ENCODE measurements at regions not wholly inside any gene's neighbourhood (a gene's known extent, or its start where the extent isn't known, plus 50 kb on each side); places are given as distances from the start of the nearest gene placed in this dataset.

DNA sequence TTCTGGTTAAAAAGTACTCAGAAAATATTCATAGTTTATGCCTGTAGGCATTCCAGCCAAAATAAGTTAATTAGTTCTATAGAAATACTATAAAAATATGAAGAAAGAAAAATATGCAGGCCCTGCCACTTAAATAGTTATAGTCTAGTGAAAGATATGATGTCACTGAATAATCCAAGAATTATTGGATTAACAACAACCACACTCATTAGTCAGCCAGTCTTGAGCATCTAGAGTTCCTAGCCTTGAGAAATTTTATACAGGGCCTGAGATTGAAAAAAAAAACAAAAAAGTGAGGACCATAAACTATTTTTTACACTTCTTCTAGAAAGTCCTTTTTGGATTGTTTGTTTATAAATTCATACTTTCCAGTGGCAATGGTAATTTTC lies 823.0 kb downstream of the FAT4 start:
- FAIRE-seq (no peak), ATAC-seq (no peak), DNase-seq (ENCODE audit: low spot score) (no peak)
- Histone ChIP-seq H3K4me2 (ENCODE audit: low read depth, low read length) (no peak overlapping the region), H3K9ac (ENCODE audit: insufficient read depth, low read depth, low read length) (no peak overlapping the region), H3K79me2 (ENCODE audit: insufficient read depth, low read length) (no peaks in the 10 kb centered on the region), H3K36me3 (replicated peaks in 1 of 2; ENCODE audit: control insufficient read depth in 1 of 2, insufficient read depth in 2 of 2, low read length in 2 of 2) (no peaks in the 10 kb centered on the region), H2AFZ (ENCODE audit: low read length) (no peak overlapping the region), H4K20me1 (ENCODE audit: insufficient read depth, low read length) (no peaks in the 10 kb centered on the region), H3K4me3 (replicated peaks in 1 of 3; ENCODE audit: insufficient read depth in 1 of 3, low read depth in 2 of 3, low read length in 3 of 3) (no peak overlapping the region), H3K4me1 (ENCODE audit: insufficient read depth, low read length) (no peaks in the 10 kb centered on the region), H3K27ac (ENCODE audit: extremely low read length, insufficient read depth, low read length) (no peak overlapping the region), H3K9me3 (ENCODE audit: low read length) (no peaks in the 10 kb centered on the region), H3K27me3 (ENCODE audit: control insufficient read depth in 1 of 2, insufficient read depth in 2 of 2, low read length in 2 of 2) (no peaks in the 10 kb centered on the region)
- BruUV-seq (replicated peaks) = no TSS peak
- in situ Hi-C loops (cut with HindIII; ENCODE audit: extremely low pct_ligation_motif_present, low pct_unique_long_range_greater_than_20kb) = no loop called here
- POLR2A ChIA-PET = no interaction called here
- TF ChIP-seq ZNF713 (CRISPR knock-in tag; IDR thresholded peaks at IDR 0.05) = no peak
- TF ChIP-seq, protein P1, sequence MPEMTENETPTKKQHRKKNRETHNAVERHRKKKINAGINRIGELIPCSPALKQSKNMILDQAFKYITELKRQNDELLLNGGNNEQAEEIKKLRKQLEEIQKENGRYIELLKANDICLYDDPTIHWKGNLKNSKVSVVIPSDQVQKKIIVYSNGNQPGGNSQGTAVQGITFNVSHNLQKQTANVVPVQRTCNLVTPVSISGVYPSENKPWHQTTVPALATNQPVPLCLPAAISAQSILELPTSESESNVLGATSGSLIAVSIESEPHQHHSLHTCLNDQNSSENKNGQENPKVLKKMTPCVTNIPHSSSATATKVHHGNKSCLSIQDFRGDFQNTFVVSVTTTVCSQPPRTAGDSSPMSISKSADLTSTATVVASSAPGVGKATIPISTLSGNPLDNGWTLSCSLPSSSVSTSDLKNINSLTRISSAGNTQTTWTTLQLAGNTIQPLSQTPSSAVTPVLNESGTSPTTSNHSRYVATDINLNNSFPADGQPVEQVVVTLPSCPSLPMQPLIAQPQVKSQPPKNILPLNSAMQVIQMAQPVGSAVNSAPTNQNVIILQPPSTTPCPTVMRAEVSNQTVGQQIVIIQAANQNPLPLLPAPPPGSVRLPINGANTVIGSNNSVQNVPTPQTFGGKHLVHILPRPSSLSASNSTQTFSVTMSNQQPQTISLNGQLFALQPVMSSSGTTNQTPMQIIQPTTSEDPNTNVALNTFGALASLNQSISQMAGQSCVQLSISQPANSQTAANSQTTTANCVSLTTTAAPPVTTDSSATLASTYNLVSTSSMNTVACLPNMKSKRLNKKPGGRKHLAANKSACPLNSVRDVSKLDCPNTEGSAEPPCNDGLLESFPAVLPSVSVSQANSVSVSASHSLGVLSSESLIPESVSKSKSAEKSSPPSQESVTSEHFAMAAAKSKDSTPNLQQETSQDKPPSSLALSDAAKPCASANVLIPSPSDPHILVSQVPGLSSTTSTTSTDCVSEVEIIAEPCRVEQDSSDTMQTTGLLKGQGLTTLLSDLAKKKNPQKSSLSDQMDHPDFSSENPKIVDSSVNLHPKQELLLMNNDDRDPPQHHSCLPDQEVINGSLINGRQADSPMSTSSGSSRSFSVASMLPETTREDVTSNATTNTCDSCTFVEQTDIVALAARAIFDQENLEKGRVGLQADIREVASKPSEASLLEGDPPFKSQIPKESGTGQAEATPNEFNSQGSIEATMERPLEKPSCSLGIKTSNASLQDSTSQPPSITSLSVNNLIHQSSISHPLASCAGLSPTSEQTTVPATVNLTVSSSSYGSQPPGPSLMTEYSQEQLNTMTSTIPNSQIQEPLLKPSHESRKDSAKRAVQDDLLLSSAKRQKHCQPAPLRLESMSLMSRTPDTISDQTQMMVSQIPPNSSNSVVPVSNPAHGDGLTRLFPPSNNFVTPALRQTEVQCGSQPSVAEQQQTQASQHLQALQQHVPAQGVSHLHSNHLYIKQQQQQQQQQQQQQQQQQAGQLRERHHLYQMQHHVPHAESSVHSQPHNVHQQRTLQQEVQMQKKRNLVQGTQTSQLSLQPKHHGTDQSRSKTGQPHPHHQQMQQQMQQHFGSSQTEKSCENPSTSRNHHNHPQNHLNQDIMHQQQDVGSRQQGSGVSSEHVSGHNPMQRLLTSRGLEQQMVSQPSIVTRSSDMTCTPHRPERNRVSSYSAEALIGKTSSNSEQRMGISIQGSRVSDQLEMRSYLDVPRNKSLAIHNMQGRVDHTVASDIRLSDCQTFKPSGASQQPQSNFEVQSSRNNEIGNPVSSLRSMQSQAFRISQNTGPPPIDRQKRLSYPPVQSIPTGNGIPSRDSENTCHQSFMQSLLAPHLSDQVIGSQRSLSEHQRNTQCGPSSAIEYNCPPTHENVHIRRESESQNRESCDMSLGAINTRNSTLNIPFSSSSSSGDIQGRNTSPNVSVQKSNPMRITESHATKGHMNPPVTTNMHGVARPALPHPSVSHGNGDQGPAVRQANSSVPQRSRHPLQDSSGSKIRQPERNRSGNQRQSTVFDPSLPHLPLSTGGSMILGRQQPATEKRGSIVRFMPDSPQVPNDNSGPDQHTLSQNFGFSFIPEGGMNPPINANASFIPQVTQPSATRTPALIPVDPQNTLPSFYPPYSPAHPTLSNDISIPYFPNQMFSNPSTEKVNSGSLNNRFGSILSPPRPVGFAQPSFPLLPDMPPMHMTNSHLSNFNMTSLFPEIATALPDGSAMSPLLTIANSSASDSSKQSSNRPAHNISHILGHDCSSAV (CRISPR knock-in tag; IDR thresholded peaks at IDR 0.05; ENCODE audit: borderline replicate concordance) = no peak
- no peak for TF ChIP-seq ATF7 (IDR thresholded peaks at IDR 0.05)
- TF ChIP-seq ATF7 (CRISPR knock-in tag; IDR thresholded peaks at IDR 0.05) = no peak
- TF ChIP-seq ZKSCAN8 (CRISPR knock-in tag; IDR thresholded peaks at IDR 0.05; ENCODE audit: borderline replicate concordance) = no peak
- no peak for TF ChIP-seq PCBP2 (optimal IDR thresholded peaks at IDR 0.05; ENCODE audit: low read depth, low read length, poor library complexity, severe bottlenecking)
- TF ChIP-seq RBAK (CRISPR knock-in tag; IDR thresholded peaks at IDR 0.05) = no peak
- TF ChIP-seq KDM1A (CRISPR knock-in tag; IDR thresholded peaks at IDR 0.05) = no peak
- no peak for TF ChIP-seq ZNF558 (CRISPR knock-in tag; IDR thresholded peaks at IDR 0.05; ENCODE audit: borderline replicate concordance)
- TF ChIP-seq RXRB (CRISPR knock-in tag; IDR thresholded peaks at IDR 0.05; ENCODE audit: borderline replicate concordance) = no peak
- no peak for TF ChIP-seq ZNF598 (CRISPR knock-in tag; IDR thresholded peaks at IDR 0.05; ENCODE audit: borderline replicate concordance)
- no peak for TF ChIP-seq ZNF510 (CRISPR knock-in tag; IDR thresholded peaks at IDR 0.05; ENCODE audit: low read depth)
- TF ChIP-seq FOXK1 (CRISPR knock-in tag; IDR thresholded peaks at IDR 0.05; ENCODE audit: borderline replicate concordance, low read depth) = no peak
- TF ChIP-seq PLRG1 (conservative IDR thresholded peaks at IDR 0.05) = no peak
- TF ChIP-seq, protein P2, sequence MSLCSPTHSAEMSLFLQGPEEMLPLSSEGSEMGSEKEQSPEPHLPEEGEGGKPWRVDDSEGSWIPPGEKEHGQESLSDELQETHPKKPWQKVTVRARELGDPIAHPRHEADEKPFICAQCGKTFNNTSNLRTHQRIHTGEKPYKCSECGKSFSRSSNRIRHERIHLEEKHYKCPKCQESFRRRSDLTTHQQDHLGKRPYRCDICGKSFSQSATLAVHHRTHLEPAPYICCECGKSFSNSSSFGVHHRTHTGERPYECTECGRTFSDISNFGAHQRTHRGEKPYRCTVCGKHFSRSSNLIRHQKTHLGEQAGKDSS (CRISPR knock-in tag; IDR thresholded peaks at IDR 0.05; ENCODE audit: borderline replicate concordance, low read depth) = no peak
- CTCF ChIA-PET (ENCODE audit: low intra/inter-chr PET ratio, low total read pairs) = no interaction called here
- intact Hi-C loops (cut with micrococcal nuclease; ENCODE audit: unreplicated experiment) = no loop called here
